IMR-90 (cell line): ENCODE measurements at regions not wholly inside any gene's neighbourhood (a gene's known extent, or its start where the extent isn't known, plus 50 kb on each side); places are given as distances from the start of the nearest gene placed in this dataset.

Source experiments
- CEBPB ChIP-seq: IDR thresholded peaks from 2 replicates; pipeline ENCODE4 v1.6.1; 2012; ENCODE audit warnings: low read depth, low read length, improper control_type of control experiment
- CTCF ChIP-seq: conservative IDR thresholded peaks from 2 replicates; pipeline ENCODE4 v1.5.1; 2012; ENCODE audit warnings: mild to moderate bottlenecking, low read depth, low read length, improper control_type of control experiment
- ELK1 ChIP-seq: fragments of 150-350 bp; IDR thresholded peaks from 2 replicates; pipeline ENCODE4 v1.6.1; 2016; ENCODE audit warnings: low read depth, mild to moderate bottlenecking, low read length, moderate library complexity, borderline replicate concordance
- MAFK ChIP-seq: IDR thresholded peaks from 2 replicates; pipeline ENCODE4 v1.6.1; 2012; ENCODE audit warnings: low read depth, low read length, improper control_type of control experiment
- NFE2L2 ChIP-seq: fragments of 150-350 bp; IDR thresholded peaks from 2 replicates; pipeline ENCODE4 v1.6.1; 2016; ENCODE audit warnings: low read depth, mild to moderate bottlenecking, low read length
- POLR2A ChIP-seq: IDR thresholded peaks from 2 replicates; pipeline ENCODE4 v1.6.1; 2012; ENCODE audit warnings: mild to moderate bottlenecking, low read depth, low read length
- RAD21 ChIP-seq: IDR thresholded peaks from 2 replicates; pipeline ENCODE4 v1.6.1; 2012; ENCODE audit warnings: low read length, improper control_type of control experiment
- RFX5 ChIP-seq: IDR thresholded peaks from 2 replicates; pipeline ENCODE4 v1.8.0; 2012; ENCODE audit warnings: low read depth, mild to moderate bottlenecking, low read length, moderate library complexity
- SMC3 ChIP-seq: fragments of 150-350 bp; IDR thresholded peaks from 2 replicates; pipeline ENCODE4 v1.6.1; 2016; ENCODE audit warnings: low read depth, mild to moderate bottlenecking, antibody characterized with exemption, low read length, moderate library complexity

GRCh38 chr5:153209016-153209415, 281.5 kb upstream of the GRIA1 start:
- TF ChIP-seq SMC3 (no peak), RAD21 (no peak), CTCF (no peak), POLR2A (no peak), CEBPB (no peak), MAFK (no peak), NFE2L2 (no peak), ELK1 (no peak), RFX5 (no peak)
